ENCODE measurements at regions not wholly inside any gene's neighbourhood (a gene's known extent, or its start where the extent isn't known, plus 50 kb on each side); places are given as distances from the start of the nearest gene placed in this dataset.

GRCh38 chrX:39574178-39574577 lies 523.6 kb downstream of the BCOR start:
- TF ChIP-seq EZH2phosphoT487 (IDR thresholded peaks at IDR 0.05; ENCODE audit: insufficient read depth, low read depth) = no peak
- TF ChIP-seq EZH2 (IDR thresholded peaks at IDR 0.05; ENCODE audit: insufficient read depth, poor library complexity, severe bottlenecking) = no peak
